NB4 (cell line): ENCODE measurements at regions not wholly inside any gene's neighbourhood (a gene's known extent, or its start where the extent isn't known, plus 50 kb on each side); places are given as distances from the start of the nearest gene placed in this dataset.

Source experiments
- CTCF ChIP-seq: IDR thresholded peaks from one replicate; pipeline ENCODE4 v1.5.1; 2012; ENCODE audit warnings: low read depth, low read length
- MAX ChIP-seq: IDR thresholded peaks from 2 replicates; pipeline ENCODE4 v1.6.1; 2011; ENCODE audit warnings: low read depth, low read length
- MYC ChIP-seq: IDR thresholded peaks from 2 replicates; pipeline ENCODE4 v1.6.1; 2011; ENCODE audit warnings: low read depth, low read length
- POLR2A ChIP-seq: IDR thresholded peaks from 2 replicates; pipeline ENCODE4 v1.6.1; 2011; ENCODE audit warnings: mild to moderate bottlenecking; ENCODE audit not compliant: insufficient read length; ENCODE audit errors: extremely low read depth

GRCh38 chr10:33706191-33706590 is 371.7 kb upstream of the NRP1 start:
- TF ChIP-seq MAX, result no peak
- TF ChIP-seq CTCF, result no peak
- TF ChIP-seq POLR2A, result no peak
- TF ChIP-seq MYC, result no peak
